Lower leg skin (tissue), 4 donors: ENCODE measurements at regions not wholly inside any gene's neighbourhood (a gene's known extent, or its start where the extent isn't known, plus 50 kb on each side); places are given as distances from the start of the nearest gene placed in this dataset.

ENCODE experiments used
- DNase-seq, 2 donors: peaks; one replicate each; pipeline ENCODE4 v3.0.0-alpha.2; 2019; ENCODE audit warnings: low spot score in 2 of 2
- H3K4me3 ChIP-seq: fragments of 200-600 bp; sonication (generic); 2 replicates; pipeline ENCODE4 v1.5.1; 2017; ENCODE audit warnings: mild to moderate bottlenecking, low read depth; ENCODE audit not compliant: poor library complexity, severe bottlenecking
- CTCF ChIP-seq, 3 donors: fragments of 450-650 bp; IDR thresholded peaks; one replicate each; pipeline ENCODE4 v1.5.1; 2016; ENCODE audit warnings: antibody characterized with exemption in 3 of 3, mild to moderate bottlenecking in 3 of 3, moderate library complexity in 2 of 3
- POLR2A ChIP-seq, 2 donors: fragments of 450-650 bp; IDR thresholded peaks; one replicate each; pipeline ENCODE4 v1.6.1; 2016 to 2017; ENCODE audit warnings: antibody characterized with exemption in 2 of 2, mild to moderate bottlenecking in 1 of 2, moderate library complexity in 1 of 2
- WGBS, 2 donors: methylation state at CpG; one replicate each; pipeline ENCODE4 v1.1.5; 2018; 5-methylcytosine and 5-hydroxymethylcytosine counted together
- intact Hi-C: fragments of 100-400 bp; cut with DNase I; formaldehyde crosslinking; loops from one replicate; pipeline ENCODE4 v1.15.0; 2023; ENCODE audit warnings: low total_unique reads

- intact Hi-C loops: no loop called here
- 54 to 56% methylated on average over 22 to 25 of the region's 26 CpGs for WGBS, 2 donors
- no peak overlapping the region for H3K4me3 ChIP-seq
- no peak for DNase-seq
- TF ChIP-seq POLR2A (IDR thresholded peaks at IDR 0.05): no peak
- TF ChIP-seq CTCF (IDR thresholded peaks at IDR 0.05): no peak
These were observed 147.7 kb upstream of the PHACTR3 start for GRCh38 chr20:59456342-59457279.

- no peak for DNase-seq
- WGBS, 2 donors: 86 to 95% methylated on average over 2 of the region's 2 CpGs
- intact Hi-C loops: no loop called here
- no peak overlapping the region for H3K4me3 ChIP-seq
- TF ChIP-seq CTCF (IDR thresholded peaks at IDR 0.05) (no peak), POLR2A (IDR thresholded peaks at IDR 0.05) (no peak)
These were observed 145.7 kb upstream of the PHACTR3 start for GRCh38 chr20:59458645-59459044.

GRCh38 chr20:59459586-59459985 lies 144.8 kb upstream of the PHACTR3 start:
- 89 to 90% methylated on average over 6 of the region's 6 CpGs for WGBS, 2 donors
- DNase-seq: no peak
- intact Hi-C loops: no loop called here

GRCh38 chr20:59460352-59460751 lies 144.0 kb upstream of the PHACTR3 start:
- TF ChIP-seq CTCF (IDR thresholded peaks at IDR 0.05) (no peak), POLR2A (IDR thresholded peaks at IDR 0.05) (no peak)
- no peak overlapping the region for H3K4me3 ChIP-seq
- no peak for DNase-seq
- 81 to 85% methylated on average over 9 of the region's 9 CpGs for WGBS, 2 donors
- intact Hi-C loops: no loop called here

More at GRCh38 chr20:59459586-59459985, 144.8 kb upstream of the PHACTR3 start:
- no peak overlapping the region for H3K4me3 ChIP-seq
- TF ChIP-seq POLR2A (IDR thresholded peaks at IDR 0.05) (no peak), CTCF (IDR thresholded peaks at IDR 0.05) (no peak)

GRCh38 chr20:59461526-59461925 lies 142.8 kb upstream of the PHACTR3 start:
- intact Hi-C loops: no loop called here
- 60 to 67% methylated on average over 14 of the region's 14 CpGs for WGBS, 2 donors
- no peak overlapping the region for H3K4me3 ChIP-seq
- no peak for DNase-seq
- no peak for TF ChIP-seq POLR2A (IDR thresholded peaks at IDR 0.05)
- no peak for TF ChIP-seq CTCF (IDR thresholded peaks at IDR 0.05)
